ENCODE measurements at regions not wholly inside any gene's neighbourhood (a gene's known extent, or its start where the extent isn't known, plus 50 kb on each side); places are given as distances from the start of the nearest gene placed in this dataset.

DNA sequence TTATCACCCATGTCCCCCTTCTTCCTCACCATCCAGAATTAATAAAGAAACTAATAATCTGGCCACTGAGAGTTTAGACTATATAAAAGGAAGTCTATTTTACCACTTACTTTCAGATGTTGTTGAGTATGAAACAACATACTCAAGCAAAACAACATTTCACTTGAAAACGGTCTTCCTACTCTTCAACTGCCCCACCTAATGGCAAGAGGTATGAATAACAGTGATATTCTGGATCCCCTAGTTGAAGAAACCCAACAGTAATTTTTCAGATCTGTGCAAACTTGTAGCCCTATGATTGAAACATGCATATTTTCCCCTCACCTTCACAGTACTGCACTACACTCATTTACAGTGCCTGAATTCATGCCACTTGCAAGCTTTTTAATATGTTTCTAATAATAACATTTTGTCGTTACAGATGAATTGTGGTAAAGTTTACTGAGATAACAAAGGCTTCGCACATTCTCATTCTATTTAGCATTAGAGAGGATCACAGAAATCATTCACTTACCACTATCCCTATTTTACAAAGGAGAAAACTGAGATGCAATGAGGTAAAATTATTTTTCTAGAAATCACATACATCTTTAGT is 267.9 kb upstream of the PDE4D start:
- H3K9ac ChIP-seq (ENCODE audit: low read depth in 1 of 2, low read length in 2 of 2), result no peak overlapping the region
- no peaks in the 10 kb centered on the region for H3K27me3 ChIP-seq (ENCODE audit: control insufficient read depth in 1 of 2, insufficient read depth in 2 of 2, low read length in 2 of 2)
- no peak overlapping the region for H3K4me3 ChIP-seq (ENCODE audit: low read depth in 1 of 2, low read length in 2 of 2)
- H3K36me3 ChIP-seq (ENCODE audit: control insufficient read depth in 1 of 2, insufficient read depth in 2 of 2, low read length in 2 of 2), result no peaks in the 10 kb centered on the region
- H3K9me3 ChIP-seq (ENCODE audit: control insufficient read depth in 1 of 2, low read length in 2 of 2), result no peaks in the 10 kb centered on the region
- H3K27ac ChIP-seq (ENCODE audit: low read depth, low read length), result no peak overlapping the region
- no peaks in the 10 kb centered on the region for H3K4me1 ChIP-seq (ENCODE audit: control insufficient read depth in 1 of 2, insufficient read depth in 2 of 2, low read length in 2 of 2)

DNA sequence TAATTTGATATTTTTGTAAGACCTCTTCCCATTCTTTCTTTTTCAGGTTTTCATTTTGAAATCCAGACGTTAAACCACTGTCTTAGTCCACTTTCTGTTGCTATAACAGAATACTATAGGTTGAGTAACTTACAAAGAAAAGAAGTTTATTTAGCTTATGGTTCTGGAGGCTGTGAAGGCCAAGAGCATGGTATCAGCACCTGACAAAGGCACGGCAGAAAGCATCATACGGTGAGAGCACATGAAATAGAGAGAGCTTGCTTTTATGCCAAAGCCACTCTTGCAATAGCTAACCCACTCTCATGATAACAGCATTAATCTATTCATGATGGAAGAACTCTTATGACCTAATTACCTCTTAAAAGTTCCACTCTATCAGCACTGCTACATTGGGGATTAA is 255.6 kb upstream of the PDE4D start:
- Histone ChIP-seq H3K4me1 (ENCODE audit: control insufficient read depth in 1 of 2, insufficient read depth in 2 of 2, low read length in 2 of 2) (no peaks in the 10 kb centered on the region), H3K4me3 (ENCODE audit: low read depth in 1 of 2, low read length in 2 of 2) (no peak overlapping the region), H3K27ac (ENCODE audit: low read depth, low read length) (no peak overlapping the region)

DNA sequence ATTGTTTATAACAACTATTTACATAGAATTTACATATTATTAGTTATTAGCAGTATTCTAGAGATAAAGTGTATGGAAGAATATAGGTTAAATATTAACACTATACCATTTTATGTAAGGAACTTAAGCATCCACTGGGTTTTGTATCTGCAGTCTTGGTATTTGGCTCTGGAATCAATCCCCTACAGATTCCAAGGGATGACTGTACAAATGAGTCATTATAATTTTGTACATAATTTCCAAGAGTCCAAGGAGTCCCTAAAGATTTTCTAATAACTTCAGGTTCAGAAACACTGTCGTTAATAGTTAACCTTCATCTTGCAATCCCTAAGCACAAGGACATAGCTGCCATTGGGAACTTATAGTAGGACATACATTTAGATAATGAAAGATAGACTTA is 254.8 kb upstream of the PDE4D start:
- Histone ChIP-seq H3K4me1 (ENCODE audit: control insufficient read depth in 1 of 2, insufficient read depth in 2 of 2, low read length in 2 of 2) (no peaks in the 10 kb centered on the region), H3K27me3 (ENCODE audit: control insufficient read depth in 1 of 2, insufficient read depth in 2 of 2, low read length in 2 of 2) (no peaks in the 10 kb centered on the region), H3K36me3 (ENCODE audit: control insufficient read depth in 1 of 2, insufficient read depth in 2 of 2, low read length in 2 of 2) (no peaks in the 10 kb centered on the region), H3K4me3 (ENCODE audit: low read depth in 1 of 2, low read length in 2 of 2) (no peak overlapping the region), H3K27ac (ENCODE audit: low read depth, low read length) (no peak overlapping the region), H3K9ac (ENCODE audit: low read depth in 1 of 2, low read length in 2 of 2) (no peak overlapping the region), H3K9me3 (ENCODE audit: control insufficient read depth in 1 of 2, low read length in 2 of 2) (no peaks in the 10 kb centered on the region)

More for the DNA sequence above, 255.6 kb upstream of the PDE4D start:
- Histone ChIP-seq H3K9ac (ENCODE audit: low read depth in 1 of 2, low read length in 2 of 2) (no peak overlapping the region), H3K9me3 (ENCODE audit: control insufficient read depth in 1 of 2, low read length in 2 of 2) (no peaks in the 10 kb centered on the region), H3K27me3 (ENCODE audit: control insufficient read depth in 1 of 2, insufficient read depth in 2 of 2, low read length in 2 of 2) (no peaks in the 10 kb centered on the region), H3K36me3 (ENCODE audit: control insufficient read depth in 1 of 2, insufficient read depth in 2 of 2, low read length in 2 of 2) (no peaks in the 10 kb centered on the region)

DNA sequence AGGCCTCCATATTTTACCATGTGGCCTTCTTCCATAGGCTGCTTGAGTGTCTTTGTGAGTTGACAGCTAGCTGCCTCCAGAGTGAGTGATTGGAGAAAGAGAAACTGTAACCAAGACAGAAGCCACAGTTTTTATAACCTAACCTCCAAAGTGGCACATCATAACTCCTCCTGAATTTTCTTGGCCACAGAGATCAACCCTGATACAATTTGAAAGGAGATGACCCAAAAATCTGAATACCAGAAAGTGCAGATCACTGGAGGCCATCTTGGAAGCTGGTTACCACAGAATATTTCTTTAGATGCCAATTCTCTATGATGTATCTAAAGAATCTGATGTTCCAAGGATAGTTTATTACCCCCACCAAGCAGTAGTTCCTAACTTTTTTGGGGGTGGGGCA is 254.3 kb upstream of the PDE4D start:
- H3K9ac ChIP-seq (ENCODE audit: low read depth in 1 of 2, low read length in 2 of 2), result no peak overlapping the region
- no peak overlapping the region for H3K4me3 ChIP-seq (ENCODE audit: low read depth in 1 of 2, low read length in 2 of 2)

DNA sequence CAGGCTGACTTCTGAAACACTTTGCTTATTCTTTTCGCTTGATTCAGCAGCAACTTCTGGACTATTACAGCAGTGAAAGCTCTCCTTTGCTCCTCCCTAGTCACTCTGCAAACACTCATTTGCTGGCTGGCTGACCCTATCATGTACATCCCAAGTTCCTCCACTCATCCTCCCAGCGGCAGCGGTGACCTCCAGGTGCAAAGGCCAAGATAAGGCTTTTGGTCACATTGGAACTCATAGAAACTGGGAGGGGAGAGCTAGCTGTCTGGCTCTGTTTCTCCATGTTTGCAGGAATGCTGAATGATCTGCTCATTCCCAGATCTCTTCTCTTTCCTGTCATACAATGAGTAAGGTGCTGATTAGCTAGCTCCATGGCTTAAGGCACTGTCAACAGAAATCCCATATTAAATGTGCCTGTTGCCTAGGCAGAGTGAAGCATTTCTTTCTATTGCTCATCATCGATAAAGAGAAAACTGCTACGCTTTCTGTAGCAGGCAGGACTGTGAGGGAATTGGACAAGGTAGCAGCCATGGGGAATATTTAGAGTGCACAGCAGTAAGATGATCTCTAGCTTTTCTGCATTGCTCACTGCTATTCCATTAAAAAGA is 250.5 kb upstream of the PDE4D start:
- H3K9me3 ChIP-seq (ENCODE audit: control insufficient read depth in 1 of 2, low read length in 2 of 2), result no peaks in the 10 kb centered on the region
- no peak overlapping the region for H3K27ac ChIP-seq (ENCODE audit: low read depth, low read length)
- H3K9ac ChIP-seq (ENCODE audit: low read depth in 1 of 2, low read length in 2 of 2), result no peak overlapping the region
- H3K36me3 ChIP-seq (ENCODE audit: control insufficient read depth in 1 of 2, insufficient read depth in 2 of 2, low read length in 2 of 2), result no peaks in the 10 kb centered on the region
- H3K4me3 ChIP-seq (ENCODE audit: low read depth in 1 of 2, low read length in 2 of 2), result no peak overlapping the region
- no peaks in the 10 kb centered on the region for H3K27me3 ChIP-seq (ENCODE audit: control insufficient read depth in 1 of 2, insufficient read depth in 2 of 2, low read length in 2 of 2)
- no peaks in the 10 kb centered on the region for H3K4me1 ChIP-seq (ENCODE audit: control insufficient read depth in 1 of 2, insufficient read depth in 2 of 2, low read length in 2 of 2)

More for the DNA sequence above, 254.3 kb upstream of the PDE4D start:
- no peaks in the 10 kb centered on the region for H3K9me3 ChIP-seq (ENCODE audit: control insufficient read depth in 1 of 2, low read length in 2 of 2)
- H3K36me3 ChIP-seq (ENCODE audit: control insufficient read depth in 1 of 2, insufficient read depth in 2 of 2, low read length in 2 of 2), result no peaks in the 10 kb centered on the region
- H3K4me1 ChIP-seq (ENCODE audit: control insufficient read depth in 1 of 2, insufficient read depth in 2 of 2, low read length in 2 of 2), result no peaks in the 10 kb centered on the region
- no peak overlapping the region for H3K27ac ChIP-seq (ENCODE audit: low read depth, low read length)
- H3K27me3 ChIP-seq (ENCODE audit: control insufficient read depth in 1 of 2, insufficient read depth in 2 of 2, low read length in 2 of 2), result no peaks in the 10 kb centered on the region

DNA sequence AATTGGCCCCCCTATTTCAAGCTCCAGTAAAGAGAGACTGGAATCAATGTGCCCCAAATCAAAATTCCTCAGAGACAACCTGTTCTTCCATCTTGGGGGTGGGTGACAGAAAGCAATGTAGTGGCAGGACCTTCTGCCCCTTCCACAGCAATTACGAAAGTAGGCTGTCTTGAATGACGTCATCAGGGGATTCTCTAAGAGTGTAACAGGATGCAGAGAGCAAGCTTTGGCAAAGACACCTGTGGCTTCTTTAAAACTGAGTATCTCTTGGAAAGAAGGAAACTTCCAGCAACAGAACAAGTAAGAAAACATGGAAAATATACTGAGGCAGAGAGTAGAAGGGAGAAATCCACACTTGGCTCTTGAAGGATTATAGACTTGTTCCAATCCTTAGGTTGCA is 247.6 kb upstream of the PDE4D start:
- Histone ChIP-seq H3K27ac (ENCODE audit: low read depth, low read length) (no peak overlapping the region), H3K9me3 (ENCODE audit: control insufficient read depth in 1 of 2, low read length in 2 of 2) (no peaks in the 10 kb centered on the region)

DNA sequence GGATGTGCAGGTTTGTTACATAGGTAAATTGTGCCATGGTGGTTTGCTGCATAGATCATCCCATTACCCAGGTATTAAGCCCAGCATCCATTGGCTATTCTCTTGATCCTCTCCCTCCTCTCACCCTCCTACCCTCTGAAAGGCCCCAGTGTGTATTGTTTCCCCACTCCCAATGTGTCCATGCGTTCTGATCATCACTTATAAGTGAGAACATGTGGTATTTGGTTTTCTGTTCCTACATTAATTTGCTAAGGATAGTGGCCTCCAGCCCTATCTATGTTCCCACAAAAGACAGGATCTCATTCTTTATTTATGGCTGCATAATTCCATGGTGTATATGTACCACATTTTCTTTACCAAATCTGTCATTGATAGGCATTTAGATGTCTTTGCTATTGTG is 243.3 kb upstream of the PDE4D start:
- no peaks in the 10 kb centered on the region for H3K9me3 ChIP-seq (ENCODE audit: control insufficient read depth in 1 of 2, low read length in 2 of 2)
- no peak overlapping the region for H3K9ac ChIP-seq (ENCODE audit: low read depth in 1 of 2, low read length in 2 of 2)
- H3K36me3 ChIP-seq (ENCODE audit: control insufficient read depth in 1 of 2, insufficient read depth in 2 of 2, low read length in 2 of 2), result no peaks in the 10 kb centered on the region
- H3K27me3 ChIP-seq (ENCODE audit: control insufficient read depth in 1 of 2, insufficient read depth in 2 of 2, low read length in 2 of 2), result no peaks in the 10 kb centered on the region
- H3K27ac ChIP-seq (ENCODE audit: low read depth, low read length), result no peak overlapping the region
- H3K4me3 ChIP-seq (ENCODE audit: low read depth in 1 of 2, low read length in 2 of 2), result no peak overlapping the region
- H3K4me1 ChIP-seq (ENCODE audit: control insufficient read depth in 1 of 2, insufficient read depth in 2 of 2, low read length in 2 of 2), result no peaks in the 10 kb centered on the region

More for the DNA sequence above, 247.6 kb upstream of the PDE4D start:
- Histone ChIP-seq H3K4me1 (ENCODE audit: control insufficient read depth in 1 of 2, insufficient read depth in 2 of 2, low read length in 2 of 2) (no peaks in the 10 kb centered on the region), H3K4me3 (ENCODE audit: low read depth in 1 of 2, low read length in 2 of 2) (no peak overlapping the region), H3K27me3 (ENCODE audit: control insufficient read depth in 1 of 2, insufficient read depth in 2 of 2, low read length in 2 of 2) (no peaks in the 10 kb centered on the region), H3K36me3 (ENCODE audit: control insufficient read depth in 1 of 2, insufficient read depth in 2 of 2, low read length in 2 of 2) (no peaks in the 10 kb centered on the region), H3K9ac (ENCODE audit: low read depth in 1 of 2, low read length in 2 of 2) (no peak overlapping the region)

DNA sequence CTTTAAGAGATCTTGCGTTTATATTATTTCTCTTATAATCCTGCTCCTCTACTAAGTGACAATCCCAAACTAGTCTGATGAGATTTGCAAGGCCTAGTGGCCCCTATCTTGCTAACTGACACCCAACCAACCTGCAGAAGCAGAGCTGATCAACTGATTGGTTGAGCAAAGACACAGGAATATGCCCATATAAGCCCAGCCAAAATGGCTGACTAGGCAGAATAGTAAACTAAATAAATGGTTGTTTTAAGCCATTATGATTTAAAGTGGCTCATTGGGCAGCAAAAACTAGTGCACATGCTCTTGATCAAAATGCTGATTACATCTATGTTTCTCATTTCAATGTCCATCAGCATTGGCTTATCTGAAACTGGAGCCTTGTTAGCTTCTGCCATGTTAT is 238.0 kb upstream of the PDE4D start:
- Histone ChIP-seq H3K9ac (ENCODE audit: low read depth in 1 of 2, low read length in 2 of 2) (no peak overlapping the region), H3K4me1 (ENCODE audit: control insufficient read depth in 1 of 2, insufficient read depth in 2 of 2, low read length in 2 of 2) (no peaks in the 10 kb centered on the region), H3K27ac (ENCODE audit: low read depth, low read length) (no peak overlapping the region), H3K36me3 (ENCODE audit: control insufficient read depth in 1 of 2, insufficient read depth in 2 of 2, low read length in 2 of 2) (no peaks in the 10 kb centered on the region), H3K27me3 (ENCODE audit: control insufficient read depth in 1 of 2, insufficient read depth in 2 of 2, low read length in 2 of 2) (no peaks in the 10 kb centered on the region), H3K4me3 (ENCODE audit: low read depth in 1 of 2, low read length in 2 of 2) (no peak overlapping the region), H3K9me3 (ENCODE audit: control insufficient read depth in 1 of 2, low read length in 2 of 2) (no peaks in the 10 kb centered on the region)

DNA sequence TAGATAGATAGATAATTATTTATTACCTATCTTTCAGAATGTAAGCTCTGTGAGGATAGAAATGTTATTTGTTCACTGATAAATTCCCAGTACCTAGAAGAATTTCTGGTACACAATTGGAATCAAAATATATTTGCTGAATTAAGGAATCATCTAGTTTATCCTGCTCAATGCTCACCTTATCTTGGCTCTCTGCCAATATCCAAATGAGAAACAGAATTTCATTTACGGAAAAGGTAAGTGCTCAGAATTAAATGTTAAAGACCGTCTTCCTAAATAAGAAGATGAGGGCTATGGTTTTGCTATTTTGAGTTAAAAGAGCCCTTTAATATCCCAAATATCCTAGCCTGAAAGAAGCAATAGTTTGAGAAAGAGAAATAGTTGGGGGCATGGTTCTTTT is 232.1 kb upstream of the PDE4D start:
- Histone ChIP-seq H3K4me1 (ENCODE audit: control insufficient read depth in 1 of 2, insufficient read depth in 2 of 2, low read length in 2 of 2) (no peaks in the 10 kb centered on the region), H3K36me3 (ENCODE audit: control insufficient read depth in 1 of 2, insufficient read depth in 2 of 2, low read length in 2 of 2) (no peaks in the 10 kb centered on the region), H3K9me3 (ENCODE audit: control insufficient read depth in 1 of 2, low read length in 2 of 2) (no peaks in the 10 kb centered on the region), H3K27me3 (ENCODE audit: control insufficient read depth in 1 of 2, insufficient read depth in 2 of 2, low read length in 2 of 2) (no peaks in the 10 kb centered on the region), H3K9ac (ENCODE audit: low read depth in 1 of 2, low read length in 2 of 2) (no peak overlapping the region), H3K27ac (ENCODE audit: low read depth, low read length) (no peak overlapping the region), H3K4me3 (ENCODE audit: low read depth in 1 of 2, low read length in 2 of 2) (no peak overlapping the region)

DNA sequence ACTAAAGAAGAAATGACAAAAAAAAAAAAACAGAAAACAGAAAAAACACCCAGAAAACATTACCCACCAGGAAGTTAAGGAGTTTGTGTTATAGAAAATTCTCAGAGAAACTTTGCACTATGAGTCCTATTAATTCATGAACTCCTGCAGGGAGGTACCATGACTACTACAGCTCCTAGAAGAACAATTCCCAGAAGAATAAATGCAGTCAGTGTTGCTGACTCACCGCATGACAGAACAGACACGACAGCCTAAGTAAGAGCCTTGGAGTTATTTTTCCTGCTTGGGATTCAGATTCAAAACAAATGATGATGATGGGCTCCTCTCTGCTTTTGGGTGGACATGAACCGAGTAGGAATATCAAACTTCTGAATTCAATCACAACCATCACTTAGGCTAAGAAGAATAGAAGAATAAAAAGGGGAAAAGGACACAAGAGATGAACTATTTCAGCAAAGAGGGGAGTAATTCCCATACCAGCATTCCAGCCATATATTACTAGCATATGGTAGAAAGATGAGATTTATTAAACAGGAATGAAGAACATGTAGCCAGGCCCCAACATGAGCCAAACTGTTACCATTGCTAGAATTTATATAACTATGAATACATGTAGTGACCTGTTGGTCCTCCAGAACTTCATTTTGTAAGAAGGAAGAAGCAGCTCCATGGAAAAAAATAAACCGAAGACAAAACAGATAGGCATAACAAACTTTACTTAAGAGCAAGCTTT is 209.6 kb upstream of the PDE4D start:
- Histone ChIP-seq H3K36me3 (ENCODE audit: control insufficient read depth in 1 of 2, insufficient read depth in 2 of 2, low read length in 2 of 2) (no peaks in the 10 kb centered on the region), H3K9ac (ENCODE audit: low read depth in 1 of 2, low read length in 2 of 2) (no peak overlapping the region), H3K9me3 (ENCODE audit: control insufficient read depth in 1 of 2, low read length in 2 of 2) (no peaks in the 10 kb centered on the region), H3K27me3 (ENCODE audit: control insufficient read depth in 1 of 2, insufficient read depth in 2 of 2, low read length in 2 of 2) (no peaks in the 10 kb centered on the region), H3K4me3 (ENCODE audit: low read depth in 1 of 2, low read length in 2 of 2) (no peak overlapping the region), H3K4me1 (ENCODE audit: control insufficient read depth in 1 of 2, insufficient read depth in 2 of 2, low read length in 2 of 2) (no peaks in the 10 kb centered on the region), H3K27ac (ENCODE audit: low read depth, low read length) (no peak overlapping the region)

Data from duodenal mucosa (tissue), 2 donors.